GM18951 (cell line): ENCODE measurements at regions not wholly inside any gene's neighbourhood (a gene's known extent, or its start where the extent isn't known, plus 50 kb on each side); places are given as distances from the start of the nearest gene placed in this dataset.

Source experiments
- POLR2A ChIP-seq: IDR thresholded peaks from 4 replicates; pipeline ENCODE4 v1.6.1; 2011; ENCODE audit warnings: mild to moderate bottlenecking; ENCODE audit not compliant: insufficient read length, insufficient read depth; ENCODE audit errors: extremely low read depth
- in situ Hi-C: fragments of 300-500 bp; cut with MboI; formaldehyde crosslinking; loops from one replicate; pipeline ENCODE4 v1.12.0; 2022; ENCODE audit warnings: low sequenced_read_pairs, mixed read lengths, inconsistent platforms; ENCODE audit not compliant: unreplicated experiment

GRCh38 chr1:98369463-98369862, 292.1 kb upstream of the SNX7 start:
- in situ Hi-C loops, result no loop called here
- TF ChIP-seq POLR2A, result no peak

- in situ Hi-C loops, result no loop called here
- TF ChIP-seq POLR2A, result no peak
Measured at GRCh38 chr1:98368995-98369394, 292.5 kb upstream of the SNX7 start.

- in situ Hi-C loops, result no loop called here
- no peak for TF ChIP-seq POLR2A
Measured at GRCh38 chr1:98367426-98367825, 294.1 kb upstream of the SNX7 start.

- TF ChIP-seq POLR2A, result no peak
- in situ Hi-C loops, result no loop called here
Measured at GRCh38 chr1:98366343-98366742, 295.2 kb upstream of the SNX7 start.

GRCh38 chr1:98364544-98364943, 297.0 kb upstream of the SNX7 start:
- in situ Hi-C loops, result no loop called here
- no peak for TF ChIP-seq POLR2A

- no peak for TF ChIP-seq POLR2A
- in situ Hi-C loops, result no loop called here
Measured at GRCh38 chr1:98360864-98361263, 300.7 kb upstream of the SNX7 start.

GRCh38 chr1:98355656-98356383, 305.7 kb upstream of the SNX7 start:
- no peak for TF ChIP-seq POLR2A
- in situ Hi-C loops, result no loop called here

- in situ Hi-C loops, result no loop called here
- no peak for TF ChIP-seq POLR2A
Measured at GRCh38 chr1:98352378-98352777, 309.1 kb upstream of the SNX7 start.

GRCh38 chr1:98351561-98351960, 310.0 kb upstream of the SNX7 start:
- in situ Hi-C loops, result no loop called here
- TF ChIP-seq POLR2A, result no peak

GRCh38 chr1:98345417-98345816, 316.1 kb upstream of the SNX7 start:
- in situ Hi-C loops, result no loop called here
- no peak for TF ChIP-seq POLR2A

- TF ChIP-seq POLR2A, result no peak
- in situ Hi-C loops, result no loop called here
Measured at GRCh38 chr1:98344731-98345130, 316.8 kb upstream of the SNX7 start.

- TF ChIP-seq POLR2A, result no peak
- in situ Hi-C loops, result no loop called here
Measured at GRCh38 chr1:98342566-98342965, 319.0 kb upstream of the SNX7 start.

GRCh38 chr1:98340511-98340910, 321.0 kb upstream of the SNX7 start:
- in situ Hi-C loops, result no loop called here
- no peak for TF ChIP-seq POLR2A

- no peak for TF ChIP-seq POLR2A
- in situ Hi-C loops, result no loop called here
Measured at GRCh38 chr1:98336472-98337083, 324.9 kb upstream of the SNX7 start.

GRCh38 chr1:98333936-98334335, 327.6 kb upstream of the SNX7 start:
- in situ Hi-C loops, result no loop called here
- no peak for TF ChIP-seq POLR2A

- TF ChIP-seq POLR2A, result no peak
- in situ Hi-C loops, result no loop called here
Measured at GRCh38 chr1:98333406-98333805, 328.1 kb upstream of the SNX7 start.
